ENCODE measurements at regions not wholly inside any gene's neighbourhood (a gene's known extent, or its start where the extent isn't known, plus 50 kb on each side); places are given as distances from the start of the nearest gene placed in this dataset.
"Not testable (repeated sequence)": the region's sequence is repeated elsewhere in the genome, so short reads cannot be mapped to it uniquely, and the experiment has no call there.

DNA sequence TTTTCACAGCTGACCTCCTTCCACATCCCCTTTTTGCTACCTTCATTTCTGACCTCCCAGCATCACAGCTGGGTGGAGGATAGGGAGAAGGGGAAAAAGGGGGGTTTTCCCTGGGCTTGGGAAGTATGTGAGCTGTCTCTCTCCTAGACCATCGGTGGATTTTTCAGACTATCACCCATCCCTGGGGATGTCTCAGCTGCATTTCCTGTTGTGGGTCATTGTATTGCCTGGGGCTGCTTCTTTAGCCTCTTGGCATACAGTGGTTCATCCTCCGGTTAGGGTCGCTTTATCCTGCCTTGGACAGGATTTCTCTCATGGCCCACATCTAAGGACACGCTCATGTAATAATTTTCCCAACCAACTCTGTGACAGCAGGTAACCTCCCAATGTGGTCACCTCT lies 142.5 kb upstream of the ARG1 start:
- DNase-seq = no peak

DNA sequence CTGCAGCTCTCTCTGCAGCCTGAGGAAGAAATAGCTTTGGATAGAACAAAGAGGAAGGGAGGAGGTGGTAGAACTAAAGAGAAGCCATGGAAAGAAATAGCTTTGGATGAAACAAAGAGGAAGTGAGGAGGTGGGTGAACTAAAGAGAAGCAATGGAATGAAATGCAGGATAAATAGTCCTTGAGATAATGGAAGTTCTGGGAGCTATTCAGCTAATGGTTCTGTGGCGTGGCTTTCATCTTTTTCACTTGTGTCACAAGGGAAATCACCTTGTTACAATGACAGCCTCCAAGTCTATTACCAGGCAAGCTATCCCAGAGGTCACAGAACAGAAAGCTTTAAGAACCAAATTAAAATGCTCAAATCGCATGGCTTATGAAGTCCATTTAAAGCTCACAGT lies 141.3 kb upstream of the ARG1 start:
- no peak for DNase-seq

DNA sequence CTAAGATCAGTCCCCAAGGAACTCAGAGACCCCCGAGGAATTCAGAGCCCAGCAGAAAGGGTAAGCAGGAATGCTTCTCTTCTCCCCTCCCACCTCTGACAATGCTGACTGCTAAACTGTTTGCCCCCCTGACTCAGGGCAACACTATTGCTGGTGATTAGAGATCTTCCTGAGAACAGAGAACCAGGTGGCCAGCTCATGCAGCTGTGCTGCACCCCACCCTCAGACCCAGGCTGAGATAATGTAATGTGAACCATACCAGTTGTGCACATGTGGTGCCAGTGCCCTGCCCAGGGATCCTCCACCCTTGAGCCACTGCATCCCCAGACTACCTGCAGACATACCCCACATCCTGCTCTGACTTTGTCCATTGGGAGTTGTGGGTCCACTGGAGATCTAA lies 139.1 kb upstream of the ARG1 start:
- DNase-seq = no peak

DNA sequence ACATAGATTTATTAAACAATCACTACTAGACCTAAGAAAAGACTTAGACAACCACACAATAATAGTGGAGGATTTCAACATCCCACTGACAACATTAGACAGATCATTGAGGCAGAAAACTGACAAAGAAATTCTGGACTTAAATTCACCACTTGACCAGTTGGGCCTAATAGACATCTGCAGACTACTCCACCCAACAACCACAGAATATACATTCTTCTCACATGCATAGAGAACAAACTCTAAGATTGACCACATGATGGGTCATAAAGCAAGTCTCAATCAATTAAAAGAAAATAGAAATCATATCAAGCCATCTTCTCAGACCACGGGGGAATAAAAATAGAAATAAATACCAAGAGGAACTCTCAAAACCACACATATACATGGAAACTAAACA lies 136.7 kb upstream of the ARG1 start:
- no peak for DNase-seq

DNA sequence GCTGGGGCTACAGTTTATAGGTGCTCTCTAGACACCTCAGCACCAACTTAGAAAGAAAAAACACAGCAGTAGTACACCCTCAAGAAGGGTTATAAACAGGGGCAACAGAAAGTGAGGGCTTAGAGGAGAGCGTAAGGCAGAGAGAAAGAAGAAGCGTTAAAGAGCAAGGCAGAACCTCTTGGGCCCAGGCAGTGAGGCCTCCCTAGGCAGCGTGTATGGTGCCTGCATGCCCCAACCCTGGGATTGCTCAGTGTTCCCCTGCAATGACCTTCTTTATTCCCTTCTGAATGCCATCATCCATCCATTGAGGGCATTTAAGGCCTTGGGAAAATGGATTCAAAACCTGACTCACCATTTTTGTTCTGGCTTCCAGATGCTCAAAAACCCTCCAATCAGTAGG lies 130.0 kb upstream of the ARG1 start:
- no peak for DNase-seq

DNA sequence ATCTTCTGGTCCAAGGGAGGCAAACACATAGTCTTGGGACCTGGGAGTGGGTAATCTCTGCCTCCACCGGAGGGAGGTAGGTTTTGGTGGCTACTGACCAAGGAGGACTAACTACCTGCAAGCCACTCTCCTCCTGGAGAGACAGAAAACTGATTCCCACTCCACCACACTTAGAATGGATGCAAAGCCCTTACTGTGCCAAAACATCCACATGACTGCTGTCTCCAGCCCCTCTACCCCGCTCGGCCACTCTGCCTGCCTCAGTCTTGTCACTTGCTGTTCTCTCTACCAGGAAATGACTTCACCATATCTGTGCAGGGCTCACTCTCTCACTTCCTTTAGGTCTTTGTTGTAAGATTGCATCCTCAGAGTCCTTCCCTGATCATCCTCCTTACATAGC lies 129.5 kb upstream of the ARG1 start:
- no peak for DNase-seq

DNA sequence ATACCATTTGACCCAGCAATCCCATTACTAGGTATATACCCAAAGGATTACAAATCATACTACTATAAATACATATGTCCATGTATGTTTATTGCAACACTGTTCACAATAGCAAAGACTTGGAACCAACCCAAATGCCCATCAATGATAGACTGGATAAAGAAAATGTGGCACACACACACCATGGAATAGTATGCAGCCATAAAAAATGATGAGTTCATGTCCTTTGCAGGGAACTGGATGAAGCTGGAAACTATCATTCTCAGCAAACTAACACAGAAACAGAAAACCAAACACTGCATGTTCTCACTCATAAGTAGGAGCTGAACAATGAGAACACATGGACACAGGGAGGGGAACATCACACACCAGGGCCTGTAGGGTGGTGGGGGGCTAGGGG lies 127.7 kb upstream of the ARG1 start:
- not testable (repeated sequence) for DNase-seq

DNA sequence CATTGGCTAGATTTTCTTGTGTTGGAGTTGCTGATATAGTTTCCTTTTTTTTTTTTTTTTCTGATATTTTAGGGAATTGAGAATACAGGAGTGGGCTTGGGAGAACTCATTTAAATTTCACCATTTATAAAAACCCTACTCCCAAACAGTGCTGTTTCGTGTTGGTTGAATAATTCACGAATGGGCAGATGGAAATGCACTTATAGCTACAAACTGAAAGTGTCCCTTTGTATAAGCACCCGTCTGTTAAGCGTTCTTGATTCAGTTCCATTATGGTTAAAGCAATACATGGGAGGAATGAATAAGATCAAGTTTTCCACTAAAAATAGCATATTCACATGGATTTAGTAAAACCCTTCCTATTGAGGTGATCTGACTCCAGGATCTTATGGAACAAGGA lies 122.2 kb upstream of the ARG1 start:
- DNase-seq = no peak

DNA sequence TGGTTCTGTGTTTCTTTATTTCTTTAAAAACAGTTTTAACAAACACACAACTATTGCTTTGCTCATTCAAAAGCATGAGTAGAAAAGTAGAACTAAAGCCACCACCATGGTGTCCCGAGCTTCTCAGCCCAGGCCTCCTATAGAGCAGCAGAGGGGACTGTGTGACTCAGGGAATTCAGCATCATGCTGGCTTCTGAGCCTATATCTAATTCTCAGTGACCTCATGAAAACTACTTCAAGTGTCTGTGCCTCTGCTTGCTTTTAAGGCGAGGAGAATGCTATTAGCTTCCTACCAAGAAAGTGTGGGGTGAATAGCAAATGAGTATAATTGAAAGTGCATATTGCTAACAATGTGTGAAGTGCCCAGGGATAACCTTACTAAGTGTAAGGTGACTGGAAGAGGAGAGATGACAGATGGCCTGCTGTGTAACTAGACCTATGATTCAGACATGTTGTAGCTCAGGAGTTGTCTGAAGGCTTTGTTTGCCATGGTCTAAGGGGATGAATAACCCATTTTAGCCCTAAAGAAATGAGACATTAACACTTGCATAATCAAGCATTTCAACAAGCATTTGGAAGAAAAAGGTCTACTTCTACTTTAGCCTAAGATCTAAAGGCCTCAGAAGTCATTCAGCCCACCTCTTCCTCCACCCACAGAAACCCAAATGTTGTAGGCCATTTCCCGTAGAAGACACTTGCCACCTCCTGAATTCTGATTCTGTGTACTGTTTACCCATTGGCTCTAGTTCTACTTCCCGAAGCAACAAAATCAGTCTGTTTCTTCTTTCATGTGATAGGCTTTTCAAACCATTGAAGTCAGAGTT lies 121.5 kb upstream of the ARG1 start:
- DNase-seq = no peak

DNA sequence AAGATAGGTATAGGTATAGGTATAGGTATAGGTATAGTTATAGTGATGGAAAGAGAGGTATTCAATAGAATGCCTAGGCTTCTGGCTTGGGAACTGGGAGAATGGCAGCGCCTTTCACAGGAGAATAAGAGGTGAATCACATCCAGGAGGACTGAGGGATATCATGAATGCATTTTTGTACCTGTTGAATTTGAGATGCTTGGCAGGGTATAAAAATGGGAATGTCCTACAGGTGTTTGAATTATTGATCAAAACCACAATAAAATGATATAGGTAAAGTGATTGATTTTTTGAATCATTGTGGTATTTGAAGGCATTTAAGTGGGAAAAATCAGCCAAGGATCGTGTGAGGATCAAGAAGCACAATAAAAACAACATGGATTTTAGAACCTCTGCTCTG lies 119.2 kb upstream of the ARG1 start:
- DNase-seq = no peak

DNA sequence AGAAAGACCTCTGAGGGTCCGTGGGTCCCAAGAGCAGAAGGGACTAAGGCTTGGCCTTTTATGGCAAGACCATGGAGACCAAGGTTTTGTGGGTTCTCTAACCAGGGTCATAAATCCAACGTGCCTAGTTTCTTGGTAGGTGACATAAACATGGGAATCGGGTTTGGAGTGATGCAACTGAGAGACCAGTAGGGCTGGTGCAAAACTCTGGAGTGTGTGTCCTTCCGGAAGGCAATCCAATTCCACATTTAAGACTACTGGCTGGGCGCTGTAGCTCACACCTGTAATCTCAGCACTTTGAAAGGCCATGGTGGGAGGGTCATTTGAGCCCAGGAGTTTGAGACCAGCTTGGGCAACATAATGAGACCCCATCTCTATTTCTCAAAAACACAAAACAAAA lies 116.5 kb upstream of the ARG1 start:
- DNase-seq = no peak

DNA sequence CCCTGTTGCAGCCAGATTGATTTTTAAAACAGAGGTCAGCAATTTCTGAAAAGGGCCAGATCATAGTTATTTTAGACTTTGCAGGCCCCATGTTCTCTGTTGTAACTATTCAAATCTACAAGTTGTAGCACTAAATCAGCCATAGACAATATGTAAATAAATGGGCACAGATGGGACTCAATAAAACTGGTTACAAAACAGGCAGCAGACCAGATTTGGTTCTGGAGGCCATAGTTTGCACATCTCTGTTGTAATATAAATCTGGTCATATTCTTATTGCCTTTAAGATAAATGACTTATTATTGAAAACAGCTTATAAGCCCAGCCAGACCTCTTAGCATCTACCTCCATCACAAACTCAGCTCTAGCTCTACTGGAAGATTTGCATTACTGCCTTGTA lies 114.0 kb upstream of the ARG1 start:
- no peak for DNase-seq

DNA sequence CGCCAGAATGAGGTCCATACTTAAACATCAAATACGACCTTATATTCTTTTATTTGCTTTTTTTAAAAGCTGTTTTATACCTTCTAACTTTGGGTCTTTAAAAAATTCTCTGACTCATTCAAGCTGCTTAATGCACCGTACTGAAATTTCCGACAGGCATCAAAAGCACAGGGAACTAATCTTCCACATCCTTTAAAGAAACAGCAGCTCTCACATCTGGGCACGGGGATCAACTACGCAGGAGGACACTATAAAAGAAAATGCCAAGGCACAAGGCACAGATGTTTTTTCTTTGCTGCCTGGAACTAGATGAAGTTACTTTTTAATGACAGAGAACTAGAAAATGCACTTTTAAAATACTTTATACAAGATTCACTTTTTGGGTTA lies 112.4 kb upstream of the ARG1 start:
- no peak for DNase-seq

DNA sequence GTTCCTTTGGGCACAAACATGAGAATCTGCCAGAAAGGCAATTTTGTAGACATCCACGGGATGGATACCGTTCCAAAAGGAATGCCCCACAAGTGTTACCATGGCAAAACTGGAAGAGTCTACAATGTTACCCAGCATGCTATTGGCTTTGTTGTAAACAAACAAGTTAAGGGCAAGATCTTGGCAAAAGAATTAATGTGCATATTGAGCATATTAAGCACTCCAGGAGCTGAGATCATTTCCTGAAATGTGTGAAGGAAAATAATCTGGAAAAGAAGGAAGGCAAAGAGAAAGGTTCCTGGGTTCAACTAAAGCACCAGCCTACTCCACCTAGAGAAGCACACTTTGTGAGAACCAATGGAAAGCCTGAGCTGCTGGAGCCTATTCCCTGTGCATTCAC lies 103.9 kb upstream of the ARG1 start:
- no peak for DNase-seq

DNA sequence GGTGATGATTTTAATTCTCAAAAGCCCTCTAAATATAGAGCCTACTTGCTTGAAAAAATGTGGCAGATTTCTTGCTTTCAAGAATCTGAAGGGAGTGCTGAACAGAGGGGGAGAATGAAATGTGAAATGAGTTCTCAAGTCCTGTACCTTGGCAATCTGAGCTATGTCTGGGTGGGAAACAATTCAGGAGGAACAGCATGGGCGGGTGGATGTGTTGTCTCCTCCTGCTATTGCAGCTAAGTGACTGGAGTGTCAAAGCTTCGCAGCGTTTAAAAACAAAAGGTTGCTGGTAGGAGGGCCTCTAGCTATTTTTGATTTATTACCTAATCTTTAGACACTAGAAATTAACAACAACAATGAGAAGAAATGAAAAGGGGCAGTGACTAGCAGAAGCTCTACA lies 102.5 kb upstream of the ARG1 start:
- DNase-seq = no peak

DNA sequence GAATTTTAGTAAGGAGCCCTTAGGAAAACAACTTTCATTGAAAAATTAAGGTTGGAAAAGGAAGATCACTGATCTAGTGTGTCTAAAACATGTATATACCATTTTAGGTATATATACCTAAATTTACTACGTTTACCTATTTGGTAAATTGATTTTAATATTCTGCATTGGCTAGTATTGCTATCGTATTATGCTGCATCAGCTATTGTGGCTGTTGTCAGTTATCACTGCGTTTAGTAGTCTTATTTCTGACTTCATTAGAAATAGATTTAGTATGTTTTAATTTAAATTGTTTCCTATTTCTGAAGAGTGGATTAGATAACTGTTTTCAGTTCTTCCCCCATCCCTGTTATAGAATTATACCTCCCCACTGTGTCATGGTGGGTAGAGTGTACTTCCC lies 101.7 kb upstream of the ARG1 start:
- DNase-seq = no peak

DNA sequence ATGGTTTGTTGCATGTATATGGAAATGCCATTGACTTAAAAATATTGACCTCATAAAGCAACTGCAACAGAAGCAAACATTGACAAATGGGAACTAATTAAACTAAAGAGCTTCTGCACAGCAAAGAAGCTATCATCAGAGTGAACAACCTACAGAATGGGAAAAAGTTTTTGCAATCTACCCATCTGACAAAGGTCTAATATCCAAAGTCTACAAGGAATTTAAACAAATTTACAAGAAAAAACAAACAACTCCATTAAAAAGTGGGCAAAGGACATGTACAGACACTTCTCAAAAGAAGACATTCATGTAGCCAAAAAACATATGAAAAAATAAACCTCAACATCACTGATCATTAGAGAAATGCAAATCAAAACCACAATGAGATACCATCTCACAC lies 99.7 kb upstream of the ARG1 start:
- not testable (repeated sequence) for DNase-seq

DNA sequence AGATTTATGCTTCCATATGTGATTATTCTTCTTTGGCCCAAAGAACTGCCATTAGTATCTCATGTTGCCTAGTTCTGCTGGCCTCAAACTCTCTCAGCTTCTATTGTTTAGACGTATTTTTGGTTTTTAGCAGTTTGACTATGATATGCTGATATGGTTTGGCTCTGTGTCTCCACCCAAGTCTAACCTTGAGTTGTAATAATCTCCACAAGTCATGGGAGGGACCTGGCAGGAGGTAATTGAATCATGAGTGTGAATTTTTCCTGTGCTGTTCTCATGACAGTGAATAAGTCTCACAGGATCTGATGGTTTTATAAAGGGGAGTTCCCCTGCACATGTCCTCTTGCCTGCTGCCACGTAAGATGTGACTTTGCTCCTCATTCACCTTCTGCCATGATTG lies 96.7 kb upstream of the ARG1 start:
- DNase-seq = no peak

DNA sequence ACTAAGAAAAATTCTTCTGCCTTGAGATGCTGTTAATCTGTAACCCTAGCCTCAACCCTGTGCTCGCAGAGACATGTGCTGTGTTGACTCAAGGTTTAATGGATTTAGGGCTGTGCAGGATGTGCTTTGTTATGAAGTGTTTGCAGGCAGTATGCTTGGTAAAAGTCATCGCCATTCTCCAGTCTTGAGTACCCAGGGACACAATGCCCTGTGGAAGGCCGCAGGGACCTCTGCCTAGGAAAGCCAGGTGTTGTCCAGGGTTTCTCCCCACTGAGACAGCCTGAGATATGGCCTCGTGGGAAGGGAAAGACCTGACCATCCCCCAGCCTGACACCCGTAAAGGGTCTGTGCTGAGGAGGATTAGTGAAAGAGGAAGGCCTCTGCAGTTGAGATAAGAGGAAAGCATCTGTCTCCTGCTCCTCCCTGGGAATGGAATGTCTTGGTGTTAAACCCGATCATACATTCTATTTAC lies 94.2 kb upstream of the ARG1 start:
- DNase-seq = not testable (repeated sequence)

DNA sequence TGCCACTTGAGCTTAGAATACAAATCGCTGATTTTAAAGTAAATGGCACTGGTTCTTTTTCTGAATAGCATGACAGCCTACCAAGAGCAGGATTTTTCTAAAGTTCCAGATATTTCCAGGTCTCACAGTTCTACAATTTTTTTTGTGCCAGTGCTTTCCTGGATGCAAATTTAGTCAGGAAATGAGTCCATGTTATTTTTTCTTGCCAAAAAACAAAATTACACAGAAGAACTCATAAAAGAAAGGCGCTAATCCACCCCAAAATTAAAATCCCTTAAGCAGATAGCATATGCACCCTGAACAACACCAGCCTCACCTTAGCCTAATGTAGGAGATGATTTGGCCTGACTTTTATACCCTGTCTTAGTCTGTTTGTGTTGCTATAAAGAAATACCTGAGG lies 86.4 kb upstream of the ARG1 start:
- DNase-seq = no peak

DNA sequence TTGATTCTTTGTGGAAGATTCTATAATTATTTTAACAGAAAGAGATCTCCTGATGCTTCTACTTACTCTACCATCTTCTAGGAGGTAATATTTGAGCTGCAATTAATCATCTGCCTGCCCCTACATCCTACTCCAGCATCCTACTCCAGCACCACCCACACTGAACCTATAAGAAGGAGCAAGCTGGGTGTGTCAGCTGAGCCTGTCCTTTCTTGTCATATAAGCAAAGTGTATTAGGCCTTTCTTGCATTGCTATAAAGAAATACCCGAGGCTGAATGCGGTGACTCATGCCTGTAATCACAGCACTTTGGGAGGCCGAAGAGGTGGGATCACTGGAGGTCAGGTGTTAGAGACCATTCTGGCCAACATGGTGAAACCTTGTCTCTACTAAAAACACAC lies 84.2 kb upstream of the ARG1 start:
- no peak for DNase-seq

DNA sequence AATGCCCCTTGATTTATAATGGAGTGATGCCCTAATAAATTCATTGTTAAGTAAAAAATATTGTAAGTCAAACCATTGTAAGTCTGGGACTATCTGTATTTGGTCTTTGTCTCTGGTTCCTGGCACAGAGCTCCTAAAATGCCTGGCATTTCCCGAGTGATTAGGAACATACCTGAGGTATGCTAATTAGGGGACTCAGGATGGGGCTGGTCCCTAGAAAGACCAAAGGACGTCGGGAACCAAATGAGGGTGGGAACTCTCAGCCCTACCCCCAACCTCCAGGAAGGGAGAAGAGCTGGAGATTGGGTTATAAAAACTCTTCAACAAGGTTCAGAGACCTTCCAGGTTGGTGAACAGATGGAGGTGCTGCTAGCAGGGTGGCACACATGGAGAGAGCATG lies 82.6 kb upstream of the ARG1 start:
- DNase-seq = no peak

DNA sequence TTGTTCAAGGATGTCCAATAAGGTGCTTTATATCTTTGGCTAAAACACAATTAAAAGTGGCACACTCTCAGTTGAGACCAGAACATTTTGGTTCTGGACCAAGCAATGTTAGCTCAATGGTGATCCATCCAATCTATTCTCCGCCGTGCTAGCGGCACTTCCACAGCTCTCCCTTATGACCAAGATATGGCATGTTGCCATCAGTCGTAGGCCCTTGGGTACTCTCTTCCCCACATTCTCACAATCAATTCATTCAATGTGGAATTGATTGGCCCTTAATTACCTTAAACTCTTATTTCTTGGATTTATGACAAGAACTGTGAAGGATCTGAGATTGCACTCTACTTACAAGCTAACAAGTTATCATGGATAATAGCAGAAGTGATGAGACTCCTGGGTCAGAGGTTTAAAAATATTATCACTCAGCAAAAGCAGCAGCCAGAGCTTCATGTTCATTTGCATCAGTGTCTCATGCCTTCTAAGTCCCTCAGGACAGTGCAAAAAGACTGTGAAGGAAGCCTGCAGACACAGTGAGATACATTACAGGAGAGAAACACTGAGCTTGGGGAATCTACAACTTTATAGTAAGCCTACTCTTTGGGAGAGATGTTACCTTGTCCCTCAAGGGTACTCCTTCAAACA lies 80.0 kb upstream of the ARG1 start:
- DNase-seq = no peak

DNA sequence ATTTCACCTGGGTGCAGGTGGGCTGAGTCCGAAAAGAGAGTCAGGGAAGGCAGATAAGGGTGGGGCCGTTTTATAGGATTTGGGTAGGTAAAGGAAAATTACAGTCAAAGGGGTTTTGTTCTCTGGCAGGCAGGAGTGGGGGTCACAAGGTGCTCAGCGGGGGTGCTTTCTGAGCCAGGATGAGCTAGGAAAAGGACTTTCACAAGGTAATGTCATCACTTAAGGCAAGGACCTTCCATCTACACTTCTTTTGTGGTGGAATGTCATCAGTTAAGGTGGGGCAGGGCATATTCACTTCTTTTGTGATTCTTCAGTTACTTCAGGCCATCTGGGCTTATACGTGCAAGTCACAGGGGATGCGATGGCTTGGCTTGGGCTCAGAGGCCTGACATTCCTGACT lies 68.6 kb upstream of the ARG1 start:
- not testable (repeated sequence) for DNase-seq

DNA sequence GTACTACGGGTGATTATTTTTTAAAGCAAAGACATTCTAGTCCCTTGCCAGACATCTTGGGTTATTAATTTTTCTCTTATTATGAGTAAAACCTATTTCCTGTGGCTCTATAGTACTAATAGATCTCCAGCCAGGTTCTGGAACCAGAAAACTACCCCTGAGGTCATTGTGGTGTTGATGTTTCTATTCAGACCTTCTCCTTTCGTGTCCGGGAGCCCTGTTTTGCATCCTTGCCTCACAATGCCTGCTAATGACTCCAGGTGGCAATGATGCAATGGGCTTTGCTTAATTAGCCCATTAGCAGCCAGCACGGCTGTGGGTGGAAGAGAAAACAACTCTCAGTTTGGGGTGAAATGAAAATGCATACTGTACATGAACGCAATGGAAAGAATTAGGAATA lies 62.9 kb upstream of the ARG1 start:
- DNase-seq = no peak
